Liver (tissue), 3 donors: ENCODE measurements at regions not wholly inside any gene's neighbourhood (a gene's known extent, or its start where the extent isn't known, plus 50 kb on each side); places are given as distances from the start of the nearest gene placed in this dataset.

Experiments
- EGR1 ChIP-seq, 2 donors: IDR thresholded peaks; 2 replicates each; pipeline ENCODE4 v1.6.1; 2016 to 2018; ENCODE audit warnings: antibody characterized with exemption in 2 of 2, low read depth in 2 of 2
- GABPA ChIP-seq, 2 donors: IDR thresholded peaks in 1 of 2; conservative IDR thresholded peaks in 1 of 2; 2 replicates each; pipeline ENCODE4 v1.6.1; 2016; ENCODE audit warnings: antibody characterized with exemption in 2 of 2, mild to moderate bottlenecking in 1 of 2, moderate library complexity in 1 of 2
- JUND ChIP-seq, 2 donors: IDR thresholded peaks; 2 replicates each; pipeline ENCODE4 v1.6.1; 2016; ENCODE audit warnings: antibody characterized with exemption in 2 of 2
- SP1 ChIP-seq: IDR thresholded peaks from 2 replicates; pipeline ENCODE4 v1.6.1; 2018; ENCODE audit warnings: antibody characterized with exemption, mild to moderate bottlenecking
- TAF1 ChIP-seq: conservative IDR thresholded peaks from 2 replicates; pipeline ENCODE4 v1.6.1; 2016; ENCODE audit warnings: antibody characterized with exemption, mild to moderate bottlenecking
- TF ChIP-seq, protein P1 (sequence below): fragments of 150-350 bp; IDR thresholded peaks from 2 replicates; pipeline ENCODE4 v1.5.1; 2017; ENCODE audit warnings: improper control_type of control experiment, low read depth, low read length; ENCODE audit not compliant: missing input control
- TF ChIP-seq, protein P2 (sequence below): IDR thresholded peaks from 2 replicates; pipeline ENCODE4 v1.6.1; 2016; ENCODE audit warnings: antibody characterized with exemption
- donor health status: healthy.
- donor health status: healthy.

DNA sequence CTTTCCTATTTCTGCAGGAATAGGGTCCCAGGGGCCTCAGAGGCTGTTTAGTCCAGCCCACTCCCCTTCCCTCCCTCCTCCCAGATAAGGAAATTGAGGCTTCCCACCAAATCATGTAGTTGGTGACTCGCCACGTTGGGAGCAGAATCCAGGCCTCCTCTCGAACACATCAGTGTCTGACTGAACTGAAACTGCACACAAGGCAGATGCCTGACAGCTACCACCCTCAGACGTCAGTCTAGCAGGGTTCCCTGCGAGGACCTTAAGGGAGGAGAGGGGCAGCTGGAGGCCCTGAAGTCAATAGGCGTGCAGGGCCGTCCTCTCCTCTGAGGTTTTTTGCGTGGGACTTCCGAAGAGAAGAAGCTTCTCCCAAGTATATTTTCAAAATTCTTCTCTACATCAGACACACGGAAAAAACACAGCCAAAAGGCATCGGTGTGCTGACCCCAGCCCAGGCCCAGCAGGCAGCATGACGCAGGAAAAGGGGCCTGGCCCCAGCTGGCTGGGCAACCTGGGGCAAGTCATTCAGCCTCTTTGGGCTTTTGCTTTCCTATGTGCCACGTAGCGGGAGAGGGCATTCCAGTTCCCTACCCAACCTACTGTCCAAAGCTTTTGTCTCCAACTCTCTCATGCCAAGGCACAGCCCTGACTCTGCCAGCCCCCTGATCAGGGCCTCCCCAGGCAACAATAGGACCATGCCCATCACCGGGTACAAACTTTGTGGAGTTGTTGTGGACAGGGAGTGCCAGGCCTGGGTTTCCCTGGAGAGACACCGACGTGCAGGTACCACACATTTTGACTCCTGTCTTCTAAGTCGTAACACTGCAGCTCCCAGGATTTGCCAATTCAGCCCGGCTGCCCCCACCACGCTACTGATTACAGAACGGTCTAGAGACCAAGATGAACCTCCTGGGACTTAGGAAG, 283.1 kb downstream of the XXYLT1 start:
- TF ChIP-seq, protein P1, sequence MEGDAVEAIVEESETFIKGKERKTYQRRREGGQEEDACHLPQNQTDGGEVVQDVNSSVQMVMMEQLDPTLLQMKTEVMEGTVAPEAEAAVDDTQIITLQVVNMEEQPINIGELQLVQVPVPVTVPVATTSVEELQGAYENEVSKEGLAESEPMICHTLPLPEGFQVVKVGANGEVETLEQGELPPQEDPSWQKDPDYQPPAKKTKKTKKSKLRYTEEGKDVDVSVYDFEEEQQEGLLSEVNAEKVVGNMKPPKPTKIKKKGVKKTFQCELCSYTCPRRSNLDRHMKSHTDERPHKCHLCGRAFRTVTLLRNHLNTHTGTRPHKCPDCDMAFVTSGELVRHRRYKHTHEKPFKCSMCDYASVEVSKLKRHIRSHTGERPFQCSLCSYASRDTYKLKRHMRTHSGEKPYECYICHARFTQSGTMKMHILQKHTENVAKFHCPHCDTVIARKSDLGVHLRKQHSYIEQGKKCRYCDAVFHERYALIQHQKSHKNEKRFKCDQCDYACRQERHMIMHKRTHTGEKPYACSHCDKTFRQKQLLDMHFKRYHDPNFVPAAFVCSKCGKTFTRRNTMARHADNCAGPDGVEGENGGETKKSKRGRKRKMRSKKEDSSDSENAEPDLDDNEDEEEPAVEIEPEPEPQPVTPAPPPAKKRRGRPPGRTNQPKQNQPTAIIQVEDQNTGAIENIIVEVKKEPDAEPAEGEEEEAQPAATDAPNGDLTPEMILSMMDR = no peak
- no peak for TF ChIP-seq GABPA (IDR thresholded peaks at IDR 0.05 in 1 of 2, conservative IDR thresholded peaks at IDR 0.05 in 1 of 2)
- TF ChIP-seq, protein P2, sequence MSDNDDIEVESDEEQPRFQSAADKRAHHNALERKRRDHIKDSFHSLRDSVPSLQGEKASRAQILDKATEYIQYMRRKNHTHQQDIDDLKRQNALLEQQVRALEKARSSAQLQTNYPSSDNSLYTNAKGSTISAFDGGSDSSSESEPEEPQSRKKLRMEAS = no peak
- TF ChIP-seq JUND (IDR thresholded peaks at IDR 0.05) = no peak
- TF ChIP-seq TAF1 = no peak
- no peak for TF ChIP-seq SP1
- TF ChIP-seq EGR1 (IDR thresholded peaks at IDR 0.05; ENCODE audit: low read depth in 2 of 2) = no peak
